ENCODE measurements at regions not wholly inside any gene's neighbourhood (a gene's known extent, or its start where the extent isn't known, plus 50 kb on each side); places are given as distances from the start of the nearest gene placed in this dataset.

DNA sequence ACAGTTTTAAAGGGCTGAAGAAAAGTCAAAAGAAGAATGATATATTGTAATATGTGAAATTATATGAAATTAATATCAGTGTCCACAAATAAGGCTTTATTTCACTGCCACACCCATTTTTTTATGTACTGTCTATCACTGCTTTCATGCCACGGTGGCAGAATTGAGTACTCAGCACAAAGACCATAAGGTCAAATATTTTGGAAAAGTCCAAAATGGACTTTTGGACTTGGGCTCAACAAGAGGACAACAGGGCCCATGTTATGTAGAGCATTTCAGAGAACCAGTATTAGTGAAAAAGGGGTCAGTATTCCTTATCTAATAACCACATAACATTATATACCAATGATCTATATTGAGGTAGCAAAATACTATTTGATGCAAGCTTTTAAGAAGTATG is 427.2 kb downstream of the EPHA4 start:
- no peak for TF ChIP-seq SRF (CRISPR knock-in tag; IDR thresholded peaks at IDR 0.05)
- TF ChIP-seq CBX5 (IDR thresholded peaks at IDR 0.05; ENCODE audit: borderline replicate concordance, low read depth) = no peak
- TF ChIP-seq PHF8 (IDR thresholded peaks at IDR 0.05; ENCODE audit: borderline replicate concordance, low read length) = no peak
- TF ChIP-seq CUX1 (CRISPR knock-in tag; IDR thresholded peaks at IDR 0.05) = no peak

Measured in K562 (cell line).